Stimulated activated CD4-positive, alpha-beta T cell treated with anti-CD3 and anti-CD28 coated beads, TNF-alpha, amount 100 ng/mL, for 48 hours (primary cell): ENCODE measurements at regions not wholly inside any gene's neighbourhood (a gene's known extent, or its start where the extent isn't known, plus 50 kb on each side); places are given as distances from the start of the nearest gene placed in this dataset.

Source experiments
- DNase-seq, 3 donors: peaks; one replicate each; pipeline ENCODE4 v3.0.0-alpha.2; 2020; ENCODE audit warnings: low read depth in 3 of 3

DNA sequence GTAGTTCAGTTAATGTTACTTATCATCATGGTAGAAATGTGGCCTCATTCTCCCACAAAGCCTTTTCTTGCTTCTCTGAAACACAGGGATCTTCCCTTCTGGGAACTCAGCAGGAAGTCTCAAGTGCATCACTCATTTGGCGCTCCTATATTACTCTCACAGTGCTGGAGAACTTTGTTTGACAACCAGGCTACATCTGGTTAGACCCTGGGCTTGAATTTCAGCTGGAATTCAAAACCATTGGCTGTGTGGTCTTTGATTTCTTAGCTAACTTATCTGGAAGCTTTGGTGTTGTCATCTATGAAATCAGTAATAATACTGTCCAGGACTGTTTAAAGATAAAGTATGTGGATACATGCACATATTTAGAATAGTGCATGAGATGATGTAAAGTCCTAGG lies 1777.1 kb downstream of the MAT2B start:
- DNase-seq, result no peak

- no peak for DNase-seq
These were observed 1781.3 kb downstream of the MAT2B start for GRCh38 chr5:165286692-165287091.

- DNase-seq, result no peak
These were observed 1785.1 kb downstream of the MAT2B start for GRCh38 chr5:165290535-165290934.

DNA sequence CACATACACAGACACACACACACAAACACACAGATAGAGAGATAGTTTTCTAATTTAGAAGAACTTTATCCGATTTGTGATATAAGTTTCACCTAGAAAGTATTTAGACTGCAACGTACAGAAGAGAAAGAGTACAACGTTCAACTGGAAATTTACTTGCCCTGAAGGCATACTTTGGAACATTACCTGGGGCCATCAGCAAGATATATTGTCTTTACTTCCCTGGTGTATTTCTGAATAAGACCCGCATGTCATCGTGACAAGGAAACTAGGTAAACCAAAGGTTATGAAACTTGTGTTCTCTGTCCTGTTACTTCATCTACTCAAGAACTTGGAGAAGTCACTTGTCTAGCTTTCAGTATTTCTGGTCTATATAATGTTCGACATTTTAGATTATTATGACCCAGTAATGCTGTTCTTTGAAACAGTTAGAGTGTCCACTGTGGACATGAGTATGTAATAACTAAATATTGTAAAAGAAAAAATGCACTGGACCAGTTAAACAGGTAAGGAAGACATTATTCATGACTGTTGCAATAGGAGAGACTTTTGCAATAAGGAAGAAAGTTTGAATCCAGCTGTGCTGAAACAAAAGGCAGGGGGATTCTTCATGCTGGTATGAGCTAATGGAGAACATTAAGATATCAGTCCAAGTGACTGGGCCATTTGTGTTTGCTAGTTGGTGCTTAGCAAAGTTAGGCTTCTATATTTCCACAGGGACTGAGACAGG lies 1791.1 kb downstream of the MAT2B start:
- no peak for DNase-seq

DNA sequence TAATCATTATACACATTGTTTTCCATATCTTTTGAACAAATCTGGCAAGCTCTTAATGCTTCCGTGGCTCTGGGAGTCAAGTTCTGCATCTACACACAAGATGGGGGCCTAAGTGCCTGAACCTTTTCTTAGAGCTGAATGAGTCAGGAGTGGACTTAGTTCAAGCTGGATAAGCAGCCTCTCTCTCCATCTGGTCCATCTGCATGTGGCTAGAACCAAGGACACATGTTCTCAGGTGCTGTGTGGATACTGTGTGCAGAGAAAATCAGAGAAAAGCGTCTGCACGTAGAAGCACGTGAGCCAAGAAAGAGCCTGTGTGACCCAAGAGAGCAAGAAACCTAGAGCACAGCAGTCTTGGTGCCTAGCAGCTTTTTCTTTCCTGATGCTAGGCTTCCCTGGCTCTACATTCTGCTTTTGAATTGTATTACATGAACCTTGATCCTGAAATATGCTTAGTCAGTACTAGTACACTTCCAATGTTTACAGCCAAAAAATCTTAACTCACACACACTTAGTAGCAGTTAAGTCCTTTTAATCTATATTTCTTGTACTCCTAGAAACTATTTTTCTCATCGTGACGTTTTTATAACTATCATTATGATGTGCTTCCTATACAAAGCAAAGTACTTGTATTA lies 1798.9 kb downstream of the MAT2B start:
- no peak for DNase-seq

DNA sequence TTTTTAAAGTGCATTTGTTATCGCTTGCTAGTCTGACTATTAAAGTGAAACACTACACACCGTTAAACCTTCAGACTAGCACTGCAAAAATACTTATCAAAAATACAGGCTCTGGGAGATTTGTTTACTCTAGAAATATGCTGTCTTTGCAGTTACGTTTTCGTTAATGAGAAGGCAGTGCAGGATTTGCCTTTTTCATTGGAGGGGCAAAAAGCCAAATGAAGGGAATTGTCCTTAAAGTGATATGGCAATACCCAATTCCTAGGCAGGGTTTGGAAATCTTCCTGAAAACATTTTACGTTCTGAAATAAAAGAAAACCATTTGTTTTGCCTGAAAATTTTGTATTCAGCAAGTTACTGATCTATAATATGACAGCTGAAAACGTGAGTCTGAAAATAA lies 1800.2 kb downstream of the MAT2B start:
- DNase-seq, result no peak

DNA sequence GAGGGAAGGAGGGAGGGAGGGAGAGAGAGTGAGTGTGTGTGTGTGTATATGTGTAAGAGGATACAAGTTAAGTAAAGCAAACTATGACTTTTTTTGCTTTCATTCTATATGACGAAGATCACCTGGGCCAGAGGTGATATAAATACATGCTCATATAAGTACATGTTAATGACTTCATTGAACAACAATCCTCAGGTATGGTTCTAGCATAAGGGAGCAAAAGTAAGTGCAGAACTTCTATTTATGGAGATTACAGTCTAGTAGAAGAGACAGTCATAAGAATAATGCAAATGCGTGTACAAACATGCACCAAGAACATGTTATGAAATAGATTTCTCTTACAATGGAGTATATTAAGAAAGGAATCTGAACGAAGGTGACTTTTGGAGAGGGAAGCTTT lies 1804.0 kb downstream of the MAT2B start:
- no peak for DNase-seq

- DNase-seq, result no peak
These were observed 1804.6 kb downstream of the MAT2B start for GRCh38 chr5:165310031-165310430.

- DNase-seq, result no peak
These were observed 1816.5 kb downstream of the MAT2B start for GRCh38 chr5:165321912-165322311.

GRCh38 chr5:165325221-165325620 lies 1819.8 kb downstream of the MAT2B start:
- no peak for DNase-seq

GRCh38 chr5:165327631-165328030 lies 1822.2 kb downstream of the MAT2B start:
- no peak for DNase-seq

DNA sequence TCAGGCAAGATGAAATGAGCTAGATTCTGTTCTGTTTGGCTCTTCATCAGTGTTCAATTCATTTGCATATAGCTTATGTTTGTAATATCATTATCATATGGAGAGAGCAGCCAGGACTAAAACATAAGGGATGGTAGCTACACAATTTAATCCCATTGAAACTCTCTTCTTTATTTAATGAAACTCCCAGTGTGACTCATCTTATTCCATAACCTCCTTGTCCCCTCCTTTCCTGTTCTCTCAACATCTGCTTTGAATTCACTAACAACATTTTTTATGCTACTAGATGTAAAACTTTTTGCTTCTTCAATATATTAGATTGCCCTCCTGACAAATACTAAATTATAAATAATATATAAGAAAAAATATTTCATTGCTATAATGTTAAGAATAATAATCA lies 1823.4 kb downstream of the MAT2B start:
- no peak for DNase-seq

DNA sequence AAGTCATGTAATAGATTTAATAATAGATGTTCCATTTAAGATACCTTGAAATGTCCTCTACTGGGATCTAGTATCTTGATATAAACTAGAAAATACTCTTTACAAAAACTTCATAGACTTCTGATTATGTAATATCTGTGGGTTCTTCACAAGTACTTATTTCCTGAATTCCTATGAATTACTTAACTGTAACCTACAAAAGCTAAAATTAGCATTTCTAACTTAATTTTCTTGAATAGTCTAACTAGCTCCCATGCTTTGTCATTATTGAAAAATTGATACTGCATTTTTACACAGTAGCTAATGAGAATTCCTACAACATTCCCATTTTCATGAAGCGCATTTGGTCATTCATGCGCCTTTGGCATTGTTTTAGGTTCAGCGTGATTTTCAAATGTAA lies 1828.2 kb downstream of the MAT2B start:
- DNase-seq, result no peak

- DNase-seq, result no peak
These were observed 1828.8 kb downstream of the MAT2B start for GRCh38 chr5:165334201-165334600.

DNA sequence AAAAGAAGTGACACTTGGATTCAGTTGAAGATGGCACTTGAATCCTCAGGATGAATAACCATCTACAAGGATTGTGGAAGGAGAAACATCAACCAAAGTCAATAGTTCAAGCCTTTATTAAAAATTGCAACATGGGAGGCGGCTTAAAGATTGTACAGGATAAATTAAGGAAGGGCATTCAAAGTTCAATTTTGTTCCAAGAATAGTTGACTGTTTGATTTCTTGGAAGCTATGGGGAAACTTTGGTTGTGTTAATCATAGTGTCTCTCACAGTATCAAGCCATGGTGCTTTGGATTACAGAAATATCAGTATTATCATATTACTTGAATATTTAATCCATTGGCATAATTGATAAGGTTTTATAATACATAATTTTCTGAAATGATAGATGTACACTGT lies 1844.3 kb downstream of the MAT2B start:
- DNase-seq, result no peak

GRCh38 chr5:165351342-165351741 lies 1845.9 kb downstream of the MAT2B start:
- DNase-seq, result no peak

- no peak for DNase-seq
These were observed 1854.9 kb downstream of the MAT2B start for GRCh38 chr5:165360366-165360765.

DNA sequence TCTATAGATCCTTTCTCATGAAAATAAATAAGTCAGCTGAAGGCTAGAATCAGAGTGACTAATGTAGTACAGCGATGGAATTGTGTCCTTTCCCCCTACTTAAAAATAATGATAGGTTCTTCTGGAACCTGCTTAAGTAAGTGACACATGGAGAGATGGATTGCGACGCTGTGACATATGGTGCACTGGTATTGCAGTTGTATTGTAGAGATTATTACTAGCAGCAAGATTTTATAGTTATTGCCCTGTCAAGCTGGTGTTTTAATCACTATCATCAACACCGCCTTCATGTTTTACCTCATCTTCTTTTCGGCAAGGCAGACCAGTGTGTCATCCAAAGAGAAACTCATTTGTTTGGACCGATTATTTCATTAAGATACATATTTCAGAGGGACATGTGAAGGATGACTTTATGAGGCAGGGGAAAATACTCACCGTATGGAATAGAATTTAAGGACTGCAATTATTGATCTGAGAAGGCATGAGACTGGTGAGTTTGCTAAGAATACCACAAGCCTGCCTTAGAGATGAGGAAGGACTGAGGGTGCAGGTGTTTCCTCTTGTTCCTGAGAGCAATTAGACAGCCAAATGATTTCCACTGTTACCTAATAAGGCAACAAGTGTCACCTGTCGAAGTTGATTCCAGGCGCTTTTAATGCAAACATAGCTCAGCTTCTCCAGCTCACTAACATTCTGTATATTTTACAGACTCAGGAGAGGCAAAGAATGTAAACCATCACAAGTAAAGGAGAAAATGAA lies 1855.5 kb downstream of the MAT2B start:
- DNase-seq, result no peak

DNA sequence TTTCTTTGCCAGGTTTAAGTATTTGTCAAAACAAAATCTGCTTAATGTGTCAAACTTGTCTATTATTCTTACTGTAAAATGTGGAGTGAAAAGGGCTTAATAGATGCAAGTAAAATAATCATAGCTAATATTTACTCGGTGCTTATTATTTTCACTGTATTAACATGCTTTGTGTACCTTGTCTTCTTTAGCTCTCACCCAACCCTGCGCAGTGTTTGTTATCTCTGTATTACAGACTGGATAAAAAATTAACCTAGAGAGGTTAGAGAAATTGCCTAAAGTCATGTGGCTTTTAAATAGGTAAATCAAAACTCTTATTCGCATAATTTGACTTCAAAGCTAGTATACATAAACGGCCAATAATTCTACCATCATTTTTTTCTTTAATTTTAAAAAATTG lies 1864.8 kb downstream of the MAT2B start:
- no peak for DNase-seq

GRCh38 chr5:165370794-165371193 lies 1865.4 kb downstream of the MAT2B start:
- DNase-seq, result no peak

DNA sequence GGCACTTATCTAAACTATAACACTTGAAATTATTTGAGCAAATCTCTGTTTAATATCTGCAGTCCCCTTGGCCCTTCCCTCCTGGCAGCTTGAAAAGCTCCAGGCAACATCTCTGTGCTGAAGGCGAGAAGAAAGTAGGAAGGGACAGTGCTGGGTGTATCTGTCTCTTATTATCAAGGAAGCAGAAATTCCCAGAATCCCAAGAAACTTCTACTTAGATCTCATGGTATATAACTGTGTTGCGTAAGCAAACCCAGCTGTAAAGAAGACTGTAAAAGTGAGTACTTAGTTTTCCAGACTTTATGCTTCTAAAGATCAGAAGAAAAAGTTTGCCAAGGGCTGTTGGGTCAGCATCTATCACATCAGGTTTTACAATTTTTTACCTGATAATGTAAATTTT lies 1869.8 kb downstream of the MAT2B start:
- DNase-seq, result no peak

DNA sequence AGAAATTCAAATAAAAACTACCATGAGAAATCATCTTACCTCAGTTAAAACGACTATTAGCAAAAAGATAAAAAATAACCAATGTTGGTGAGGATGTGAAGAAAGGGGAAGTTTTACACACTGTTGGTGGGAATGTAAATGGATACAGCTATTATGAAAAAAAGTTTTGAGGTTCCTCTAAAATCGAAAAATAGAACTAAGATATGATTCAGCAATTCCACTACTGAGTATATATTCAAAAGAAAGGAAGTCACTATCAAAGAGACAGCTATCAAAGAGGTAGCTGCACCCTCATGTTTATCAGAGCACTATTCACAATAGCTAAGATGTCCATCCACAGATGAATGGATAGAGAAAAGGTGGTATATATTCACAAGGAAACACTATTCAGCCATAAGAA lies 1888.4 kb downstream of the MAT2B start:
- DNase-seq, result no peak

DNA sequence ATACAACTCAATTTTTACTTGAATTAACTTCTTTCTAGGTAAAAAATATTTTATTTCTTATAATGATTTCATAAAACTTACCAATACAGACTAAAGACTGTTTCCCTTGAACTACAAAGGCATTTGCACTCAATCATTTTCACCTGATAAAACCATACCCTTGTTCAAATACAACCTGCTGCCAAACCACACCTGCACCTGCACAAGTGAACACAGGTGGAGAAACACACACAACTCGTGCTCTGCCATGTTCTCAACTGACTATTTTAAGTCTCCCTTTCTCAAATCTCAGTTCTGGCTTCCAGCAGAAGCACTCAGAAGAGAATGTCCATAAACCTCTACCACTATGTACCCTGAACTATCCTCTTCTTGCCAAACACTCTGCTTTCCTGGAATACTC lies 1892.1 kb downstream of the MAT2B start:
- DNase-seq, result no peak
